Uterus (tissue), 2 donors: ENCODE measurements at regions not wholly inside any gene's neighbourhood (a gene's known extent, or its start where the extent isn't known, plus 50 kb on each side); places are given as distances from the start of the nearest gene placed in this dataset.

ENCODE experiments used
- POLR2A ChIP-seq, 2 donors: fragments of 450-650 bp; IDR thresholded peaks; one replicate each; pipeline ENCODE4 v1.6.1; 2016; ENCODE audit warnings: antibody characterized with exemption in 2 of 2, mild to moderate bottlenecking in 1 of 2, moderate library complexity in 1 of 2
- TF ChIP-seq, protein P1 (sequence below), 4 experiments: fragments of 200-600 bp in 2 of 4; fragments of 450-650 bp in 2 of 4; sonication (generic) in 2 of 4; IDR thresholded peaks; one replicate each; pipeline ENCODE4 v1.5.1; 2016 to 2019; ENCODE audit warnings: antibody characterized with exemption in 4 of 4, mild to moderate bottlenecking in 2 of 4, moderate library complexity in 1 of 4

DNA sequence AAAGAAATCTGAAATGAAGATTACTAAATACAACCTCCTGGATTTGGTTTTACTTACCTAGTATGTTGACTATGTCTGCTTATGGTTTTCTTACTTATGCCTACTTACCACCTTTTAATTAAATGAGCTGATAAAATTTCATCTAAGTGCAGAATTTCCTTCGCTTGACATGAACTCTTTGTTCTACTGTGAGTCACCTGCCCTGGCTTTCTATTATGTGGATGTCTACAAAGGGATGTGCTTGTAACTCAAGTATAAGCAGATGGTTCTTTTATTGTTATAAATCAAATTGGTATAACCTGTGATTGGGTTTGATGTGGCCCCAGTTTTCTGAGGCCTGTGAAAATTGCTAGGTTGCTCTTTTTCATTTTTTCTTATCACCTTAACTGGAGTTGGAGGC, 389.1 kb upstream of the ANKRD30A start:
- TF ChIP-seq, protein P1, sequence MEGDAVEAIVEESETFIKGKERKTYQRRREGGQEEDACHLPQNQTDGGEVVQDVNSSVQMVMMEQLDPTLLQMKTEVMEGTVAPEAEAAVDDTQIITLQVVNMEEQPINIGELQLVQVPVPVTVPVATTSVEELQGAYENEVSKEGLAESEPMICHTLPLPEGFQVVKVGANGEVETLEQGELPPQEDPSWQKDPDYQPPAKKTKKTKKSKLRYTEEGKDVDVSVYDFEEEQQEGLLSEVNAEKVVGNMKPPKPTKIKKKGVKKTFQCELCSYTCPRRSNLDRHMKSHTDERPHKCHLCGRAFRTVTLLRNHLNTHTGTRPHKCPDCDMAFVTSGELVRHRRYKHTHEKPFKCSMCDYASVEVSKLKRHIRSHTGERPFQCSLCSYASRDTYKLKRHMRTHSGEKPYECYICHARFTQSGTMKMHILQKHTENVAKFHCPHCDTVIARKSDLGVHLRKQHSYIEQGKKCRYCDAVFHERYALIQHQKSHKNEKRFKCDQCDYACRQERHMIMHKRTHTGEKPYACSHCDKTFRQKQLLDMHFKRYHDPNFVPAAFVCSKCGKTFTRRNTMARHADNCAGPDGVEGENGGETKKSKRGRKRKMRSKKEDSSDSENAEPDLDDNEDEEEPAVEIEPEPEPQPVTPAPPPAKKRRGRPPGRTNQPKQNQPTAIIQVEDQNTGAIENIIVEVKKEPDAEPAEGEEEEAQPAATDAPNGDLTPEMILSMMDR (IDR thresholded peaks at IDR 0.05) = no peak
- TF ChIP-seq POLR2A (IDR thresholded peaks at IDR 0.05) = no peak
